ENCODE measurements at regions not wholly inside any gene's neighbourhood (a gene's known extent, or its start where the extent isn't known, plus 50 kb on each side); places are given as distances from the start of the nearest gene placed in this dataset.

- TF ChIP-seq CTCF (IDR thresholded peaks at IDR 0.05) (no peak), RCOR1 (IDR thresholded peaks at IDR 0.05; ENCODE audit: low read depth, low read length) (no peak), CHD2 (IDR thresholded peaks at IDR 0.05; ENCODE audit: low read length, partially characterized antibody) (no peak), FOSB (CRISPR knock-in tag; IDR thresholded peaks at IDR 0.05) (no peak), REST (IDR thresholded peaks at IDR 0.05) (no peak), MAX (IDR thresholded peaks at IDR 0.05) (no peak), POLR2A (IDR thresholded peaks at IDR 0.05; ENCODE audit: low read length) (no peak), RAD21 (conservative IDR thresholded peaks at IDR 0.05 in 1 of 2, IDR thresholded peaks at IDR 0.05 in 1 of 2) (no peak), POLR2AphosphoS2 (conservative IDR thresholded peaks at IDR 0.05; ENCODE audit: low read length) (no peak), KDM1A (IDR thresholded peaks at IDR 0.05; ENCODE audit: low read depth) (no peak)
Measured at GRCh38 chr14:94713115-94713514, 56.8 kb downstream of the GSC start.
